Uterus (tissue), 3 donors: ENCODE measurements at regions not wholly inside any gene's neighbourhood (a gene's known extent, or its start where the extent isn't known, plus 50 kb on each side); places are given as distances from the start of the nearest gene placed in this dataset.

ENCODE experiments used
- DNase-seq, 2 donors: peaks; one replicate each; pipeline ENCODE4 v3.0.0-alpha.2; 2019 to 2020
- H3K27ac ChIP-seq, 2 donors: fragments of 200-600 bp; sonication (generic); 1 replicate in 1 of 2; 2 replicates in 1 of 2; pipeline ENCODE4 v1.5.1; 2016 to 2018
- H3K27me3 ChIP-seq, 2 donors: fragments of 200-600 bp; sonication (generic); one replicate each; pipeline ENCODE4 v1.5.1; 2018 to 2019; ENCODE audit warnings: control low read depth in 1 of 2
- H3K36me3 ChIP-seq, 2 donors: fragments of 200-600 bp; sonication (generic); one replicate each; pipeline ENCODE4 v1.5.1; 2019; ENCODE audit warnings: control low read depth in 1 of 2
- H3K4me1 ChIP-seq, 2 donors: fragments of 200-600 bp; sonication (generic); one replicate each; pipeline ENCODE4 v1.5.1; 2018 to 2019; ENCODE audit warnings: control low read depth in 1 of 2
- H3K4me3 ChIP-seq, 2 donors: fragments of 200-600 bp; sonication (generic); 1 replicate in 1 of 2; 2 replicates in 1 of 2; pipeline ENCODE4 v1.5.1; 2018 to 2019; ENCODE audit warnings: mild to moderate bottlenecking in 1 of 2
- H3K9me3 ChIP-seq, 2 donors: fragments of 200-600 bp; sonication (generic); one replicate each; pipeline ENCODE4 v1.5.1; 2019; ENCODE audit warnings: control low read depth in 1 of 2
- POLR2A ChIP-seq, 2 donors: fragments of 450-650 bp; IDR thresholded peaks; one replicate each; pipeline ENCODE4 v1.6.1; 2016; ENCODE audit warnings: antibody characterized with exemption in 2 of 2, mild to moderate bottlenecking in 1 of 2, moderate library complexity in 1 of 2
- intact Hi-C: fragments of 100-400 bp; cut with DNase I; formaldehyde crosslinking; loops from one replicate; pipeline ENCODE4 v1.15.1; 2023; ENCODE audit warnings: low total_unique reads
- TF ChIP-seq, protein P1 (sequence below), 4 experiments: fragments of 200-600 bp in 2 of 4; fragments of 450-650 bp in 2 of 4; sonication (generic) in 2 of 4; IDR thresholded peaks; one replicate each; pipeline ENCODE4 v1.5.1; 2016 to 2019; ENCODE audit warnings: antibody characterized with exemption in 4 of 4, mild to moderate bottlenecking in 2 of 4, moderate library complexity in 1 of 4
- donor health status: DM: yes; HTN: yes; CAD: no.

DNA sequence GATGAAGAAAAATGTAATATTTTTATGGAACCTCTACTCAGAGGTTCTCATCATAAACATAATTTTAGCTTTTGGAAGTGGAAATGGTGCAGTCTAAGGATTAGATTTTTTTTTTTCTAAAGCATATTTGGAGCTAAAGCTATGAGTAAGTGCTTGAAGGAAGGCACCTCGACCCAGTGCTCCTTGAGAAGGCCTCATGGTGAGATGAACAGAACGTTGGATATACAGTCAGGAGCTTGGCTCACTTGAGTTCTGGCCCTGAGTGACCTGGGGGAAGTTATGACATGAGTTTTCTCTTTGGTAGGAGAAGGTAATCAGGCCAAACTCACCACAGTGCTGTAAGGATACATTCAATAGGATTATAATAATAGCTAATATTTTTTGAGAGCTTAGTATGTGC lies 163.3 kb downstream of the JCAD start:
- no peaks in the 10 kb centered on the region for H3K27me3 ChIP-seq
- no peaks in the 10 kb centered on the region for H3K9me3 ChIP-seq
- TF ChIP-seq, protein P1, sequence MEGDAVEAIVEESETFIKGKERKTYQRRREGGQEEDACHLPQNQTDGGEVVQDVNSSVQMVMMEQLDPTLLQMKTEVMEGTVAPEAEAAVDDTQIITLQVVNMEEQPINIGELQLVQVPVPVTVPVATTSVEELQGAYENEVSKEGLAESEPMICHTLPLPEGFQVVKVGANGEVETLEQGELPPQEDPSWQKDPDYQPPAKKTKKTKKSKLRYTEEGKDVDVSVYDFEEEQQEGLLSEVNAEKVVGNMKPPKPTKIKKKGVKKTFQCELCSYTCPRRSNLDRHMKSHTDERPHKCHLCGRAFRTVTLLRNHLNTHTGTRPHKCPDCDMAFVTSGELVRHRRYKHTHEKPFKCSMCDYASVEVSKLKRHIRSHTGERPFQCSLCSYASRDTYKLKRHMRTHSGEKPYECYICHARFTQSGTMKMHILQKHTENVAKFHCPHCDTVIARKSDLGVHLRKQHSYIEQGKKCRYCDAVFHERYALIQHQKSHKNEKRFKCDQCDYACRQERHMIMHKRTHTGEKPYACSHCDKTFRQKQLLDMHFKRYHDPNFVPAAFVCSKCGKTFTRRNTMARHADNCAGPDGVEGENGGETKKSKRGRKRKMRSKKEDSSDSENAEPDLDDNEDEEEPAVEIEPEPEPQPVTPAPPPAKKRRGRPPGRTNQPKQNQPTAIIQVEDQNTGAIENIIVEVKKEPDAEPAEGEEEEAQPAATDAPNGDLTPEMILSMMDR (IDR thresholded peaks at IDR 0.05), result no peak
- TF ChIP-seq POLR2A (IDR thresholded peaks at IDR 0.05), result no peak
- intact Hi-C loops, result no loop called here
- DNase-seq, result no peak
- H3K4me3 ChIP-seq, result no peak overlapping the region
- peak overlapping the region; percentile 70 to 74 for H3K27ac ChIP-seq
- H3K36me3 ChIP-seq, result no peaks in the 10 kb centered on the region
- H3K4me1 ChIP-seq, result peaks cover 0 to 6% of the 10 kb centered on the region in 2 donors

DNA sequence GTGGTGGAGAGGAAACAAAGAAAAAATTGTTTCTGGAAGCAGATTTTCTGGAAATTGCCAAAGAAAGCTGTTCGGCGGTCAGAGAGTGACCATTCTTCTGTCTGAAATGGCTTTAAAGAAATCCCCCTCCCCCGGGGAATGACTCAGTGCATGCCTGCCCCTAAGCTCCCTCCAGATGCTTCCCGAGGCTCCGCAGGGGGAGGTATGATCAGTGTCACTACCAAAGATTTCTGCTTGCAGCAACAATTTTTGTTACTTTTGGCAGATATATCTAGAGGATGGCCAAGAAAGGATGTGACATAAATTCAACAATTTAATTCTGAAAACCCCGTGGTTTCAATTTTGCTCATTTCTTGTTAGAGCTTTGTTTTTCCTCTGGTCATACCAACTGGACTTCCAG lies 163.9 kb downstream of the JCAD start:
- Histone ChIP-seq H3K9me3 (no peaks in the 10 kb centered on the region), H3K27me3 (no peaks in the 10 kb centered on the region), H3K4me3 (no peak overlapping the region), H3K36me3 (no peaks in the 10 kb centered on the region), H3K27ac (peak overlapping the region; percentile 70 to 74), H3K4me1 (peaks cover 0 to 6% of the 10 kb centered on the region in 2 donors)
- intact Hi-C loops, result no loop called here
- no peak for TF ChIP-seq POLR2A (IDR thresholded peaks at IDR 0.05)
- TF ChIP-seq, protein P1 (IDR thresholded peaks at IDR 0.05), result no peak
- DNase-seq, result peak; percentile 78 to 85

DNA sequence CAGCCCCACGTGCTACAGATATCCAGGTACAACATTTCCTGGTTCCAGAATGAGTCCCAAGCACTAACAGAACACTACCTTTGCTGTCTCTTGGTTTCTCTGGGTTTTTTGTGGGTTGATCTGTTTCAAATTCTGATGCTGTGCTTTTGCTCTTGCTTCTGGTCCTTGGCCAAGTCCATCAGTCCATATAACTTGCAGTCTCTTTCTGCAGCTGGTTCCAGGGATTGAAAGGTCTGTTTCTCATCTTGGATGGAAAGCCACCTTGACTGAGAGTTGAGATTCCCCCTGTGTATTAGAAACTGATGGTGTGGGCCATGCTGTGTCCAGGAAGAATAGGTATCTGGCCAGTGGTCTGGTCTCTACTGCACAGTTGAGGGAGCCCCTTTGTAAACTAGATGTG lies 171.1 kb downstream of the JCAD start:
- intact Hi-C loops, result no loop called here
- H3K4me1 ChIP-seq, result no peaks in the 10 kb centered on the region
- no peaks in the 10 kb centered on the region for H3K9me3 ChIP-seq
- DNase-seq, result no peak
- H3K27me3 ChIP-seq, result no peaks in the 10 kb centered on the region
- H3K36me3 ChIP-seq, result no peaks in the 10 kb centered on the region
- no peak overlapping the region for H3K4me3 ChIP-seq
- no peak overlapping the region for H3K27ac ChIP-seq
- TF ChIP-seq, protein P1 (IDR thresholded peaks at IDR 0.05), result no peak
- TF ChIP-seq POLR2A (IDR thresholded peaks at IDR 0.05), result no peak

DNA sequence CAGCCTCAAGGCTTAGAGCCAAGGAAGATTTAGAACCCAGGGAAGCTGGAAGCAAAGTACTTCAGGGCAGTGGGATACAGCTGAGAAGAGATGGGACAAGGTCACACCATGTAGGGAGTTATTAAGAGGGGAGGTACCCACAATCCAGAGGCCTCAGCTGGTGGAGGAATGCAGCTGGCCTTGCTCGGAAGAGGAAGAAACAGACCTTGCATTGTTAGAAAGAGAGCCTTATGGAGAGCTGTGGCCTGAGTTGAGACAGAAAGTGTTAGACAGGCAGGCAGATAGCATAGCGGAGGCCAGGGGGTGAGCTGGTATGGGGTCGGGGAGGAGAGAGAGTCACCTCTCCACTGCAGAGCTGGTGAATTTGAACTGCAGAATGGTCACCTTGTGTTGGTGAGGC lies 173.1 kb downstream of the JCAD start:
- Histone ChIP-seq H3K27ac (no peak overlapping the region), H3K9me3 (no peaks in the 10 kb centered on the region), H3K4me3 (no peak overlapping the region), H3K36me3 (no peaks in the 10 kb centered on the region), H3K4me1 (peaks cover 5 to 6% of the 10 kb centered on the region in 2 donors), H3K27me3 (no peaks in the 10 kb centered on the region)
- intact Hi-C loops, result no loop called here
- DNase-seq, result no peak
- no peak for TF ChIP-seq POLR2A (IDR thresholded peaks at IDR 0.05)
- TF ChIP-seq, protein P1 (IDR thresholded peaks at IDR 0.05), result no peak

DNA sequence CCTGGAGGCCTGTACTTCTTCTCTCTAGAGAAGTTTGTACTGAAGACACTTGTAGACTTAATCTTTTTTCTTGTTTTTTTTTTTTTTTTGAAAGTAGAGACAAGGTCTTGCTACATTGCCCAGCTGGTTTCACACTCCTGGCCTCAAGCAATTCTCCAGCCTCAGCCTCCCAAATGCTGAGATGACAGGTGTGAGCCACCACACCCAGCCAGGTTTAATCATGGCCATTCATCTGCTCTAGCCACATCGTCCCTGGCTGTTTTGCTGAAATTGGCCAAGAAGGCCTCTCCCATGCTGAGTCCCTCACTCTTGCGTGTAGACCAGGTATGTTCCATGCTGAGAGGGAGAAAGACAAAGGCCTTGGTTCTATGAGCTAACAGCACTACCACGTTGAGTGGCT lies 176.2 kb downstream of the JCAD start:
- Histone ChIP-seq H3K27me3 (no peaks in the 10 kb centered on the region), H3K36me3 (no peaks in the 10 kb centered on the region), H3K4me3 (no peak overlapping the region), H3K4me1 (peaks cover 5 to 6% of the 10 kb centered on the region in 2 donors), H3K27ac (peak overlapping the region; percentile 82 to 84), H3K9me3 (no peaks in the 10 kb centered on the region)
- no peak for TF ChIP-seq POLR2A (IDR thresholded peaks at IDR 0.05)
- TF ChIP-seq, protein P1 (IDR thresholded peaks at IDR 0.05), result no peak
- intact Hi-C loops, result no loop called here
- DNase-seq, result no peak
